AG04450 (cell line): ENCODE measurements at regions not wholly inside any gene's neighbourhood (a gene's known extent, or its start where the extent isn't known, plus 50 kb on each side); places are given as distances from the start of the nearest gene placed in this dataset.

Source experiments
- CTCF ChIA-PET: fragments of 300-600, 350-600 bp; formaldehyde crosslinking; extraction: SDS; loops from one replicate; lab custom pipeline; 2022; ENCODE audit warnings: antibody characterized with exemption, inconsistent platforms; lab: Charles Lee
- POLR2A ChIA-PET: fragments of 350-600 bp; formaldehyde crosslinking; extraction: SDS; loops from one replicate; lab custom pipeline; 2021; ENCODE audit warnings: antibody characterized with exemption, inconsistent platforms; lab: Yijun Ruan, JAX
- DNase-seq: peaks from one replicate; pipeline ENCODE4 v3.0.0-alpha.2; 2011; ENCODE audit warnings: low read depth, low spot score
- H3K27ac ChIP-seq: one replicate; pipeline ENCODE4 v1.5.1; 2012; ENCODE audit warnings: low read depth, low read length, control low read depth
- H3K27me3 ChIP-seq: one replicate; pipeline ENCODE4 v1.6.0; 2012; ENCODE audit warnings: low read length; ENCODE audit not compliant: control insufficient read depth, insufficient read depth
- H3K4me3 ChIP-seq: 2 replicates; pipeline ENCODE4 v1.5.1; 2011; ENCODE audit warnings: mild to moderate bottlenecking, low read depth, low read length, control low read depth
- H3K9me3 ChIP-seq: 2 replicates; pipeline ENCODE4 v1.5.1; 2012; ENCODE audit warnings: low read length; ENCODE audit not compliant: control insufficient read depth, insufficient read depth
- CTCF ChIP-seq: IDR thresholded peaks from 2 replicates; pipeline ENCODE4 v1.5.1; 2011; ENCODE audit warnings: low read depth, low read length, control low read depth, inconsistent platforms

- H3K27ac ChIP-seq = no peak overlapping the region
- no peak for TF ChIP-seq CTCF
- DNase-seq = no peak
- ChIA-PET CTCF (no interaction called here), POLR2A (no interaction called here)
- H3K27me3 ChIP-seq = no peaks in the 10 kb centered on the region
- H3K4me3 ChIP-seq = no peak overlapping the region
- no peaks in the 10 kb centered on the region for H3K9me3 ChIP-seq
These were observed 335.5 kb downstream of the NUAK1 start for GRCh38 chr12:105803292-105803691.

- POLR2A ChIA-PET = no interaction called here
- H3K9me3 ChIP-seq = no peaks in the 10 kb centered on the region
- no peak for TF ChIP-seq CTCF
- no peak for DNase-seq
- no peak overlapping the region for H3K4me3 ChIP-seq
- H3K27me3 ChIP-seq = no peaks in the 10 kb centered on the region
- CTCF ChIA-PET = no interaction called here
- no peak overlapping the region for H3K27ac ChIP-seq
These were observed 334.0 kb downstream of the NUAK1 start for GRCh38 chr12:105804591-105805265.

GRCh38 chr12:105805730-105806399 lies 332.9 kb downstream of the NUAK1 start:
- no peak for TF ChIP-seq CTCF
- CTCF ChIA-PET = interaction anchor here (0.6 kb wide), 1 partner anchor 148 kb away, joined by 3 read pairs; no protein-coding TSS in a partner anchor
- H3K27me3 ChIP-seq = no peaks in the 10 kb centered on the region
- POLR2A ChIA-PET = no interaction called here
- no peak overlapping the region for H3K27ac ChIP-seq
- H3K9me3 ChIP-seq = no peaks in the 10 kb centered on the region
- H3K4me3 ChIP-seq = no peak overlapping the region
- DNase-seq = no peak

GRCh38 chr12:105806400-105806770 lies 332.4 kb downstream of the NUAK1 start:
- Histone ChIP-seq H3K27ac (no peak overlapping the region), H3K9me3 (no peaks in the 10 kb centered on the region), H3K27me3 (no peaks in the 10 kb centered on the region), H3K4me3 (no peak overlapping the region)
- ChIA-PET POLR2A (no interaction called here), CTCF (interaction anchor here (0.6 kb wide), 1 partner anchor 149 kb away, joined by 3 read pairs; no protein-coding TSS in a partner anchor)
- no peak for DNase-seq
- no peak for TF ChIP-seq CTCF

GRCh38 chr12:105812366-105812765 lies 326.4 kb downstream of the NUAK1 start:
- Histone ChIP-seq H3K27me3 (no peaks in the 10 kb centered on the region), H3K27ac (no peak overlapping the region), H3K9me3 (no peaks in the 10 kb centered on the region), H3K4me3 (no peak overlapping the region)
- TF ChIP-seq CTCF = no peak
- ChIA-PET POLR2A (no interaction called here), CTCF (no interaction called here)
- DNase-seq = no peak
